NB4 (cell line): ENCODE measurements at regions not wholly inside any gene's neighbourhood (a gene's known extent, or its start where the extent isn't known, plus 50 kb on each side); places are given as distances from the start of the nearest gene placed in this dataset.

Source experiments
- POLR2A ChIP-seq: IDR thresholded peaks from 2 replicates; pipeline ENCODE4 v1.6.1; 2011; ENCODE audit warnings: mild to moderate bottlenecking; ENCODE audit not compliant: insufficient read length; ENCODE audit errors: extremely low read depth
- TF ChIP-seq, protein P1 (sequence below): IDR thresholded peaks from one replicate; pipeline ENCODE4 v1.5.1; 2012; ENCODE audit warnings: low read depth, low read length
- TF ChIP-seq, protein P2 (sequence below): IDR thresholded peaks from 2 replicates; pipeline ENCODE4 v1.6.1; 2011; ENCODE audit warnings: low read depth, low read length

DNA sequence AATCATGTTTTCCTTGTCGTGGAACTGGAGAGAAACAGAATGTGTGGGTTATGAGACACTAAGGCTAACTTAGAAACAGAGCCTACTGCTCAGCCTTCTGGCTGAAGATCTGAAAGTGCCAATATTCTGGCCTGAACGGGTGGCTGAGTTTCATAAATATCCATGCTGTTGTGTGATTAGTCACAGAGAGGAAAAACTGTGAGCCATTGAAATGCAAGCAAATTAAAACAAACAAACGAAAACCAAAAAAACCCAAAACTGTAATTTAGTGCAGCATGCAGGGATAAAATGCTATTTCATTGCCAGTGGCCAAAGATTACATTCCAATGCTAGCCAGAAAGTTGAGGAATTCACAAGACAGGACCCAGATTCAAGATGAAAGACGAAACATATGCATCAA is 315.1 kb downstream of the UBE3D start:
- TF ChIP-seq, protein P1, sequence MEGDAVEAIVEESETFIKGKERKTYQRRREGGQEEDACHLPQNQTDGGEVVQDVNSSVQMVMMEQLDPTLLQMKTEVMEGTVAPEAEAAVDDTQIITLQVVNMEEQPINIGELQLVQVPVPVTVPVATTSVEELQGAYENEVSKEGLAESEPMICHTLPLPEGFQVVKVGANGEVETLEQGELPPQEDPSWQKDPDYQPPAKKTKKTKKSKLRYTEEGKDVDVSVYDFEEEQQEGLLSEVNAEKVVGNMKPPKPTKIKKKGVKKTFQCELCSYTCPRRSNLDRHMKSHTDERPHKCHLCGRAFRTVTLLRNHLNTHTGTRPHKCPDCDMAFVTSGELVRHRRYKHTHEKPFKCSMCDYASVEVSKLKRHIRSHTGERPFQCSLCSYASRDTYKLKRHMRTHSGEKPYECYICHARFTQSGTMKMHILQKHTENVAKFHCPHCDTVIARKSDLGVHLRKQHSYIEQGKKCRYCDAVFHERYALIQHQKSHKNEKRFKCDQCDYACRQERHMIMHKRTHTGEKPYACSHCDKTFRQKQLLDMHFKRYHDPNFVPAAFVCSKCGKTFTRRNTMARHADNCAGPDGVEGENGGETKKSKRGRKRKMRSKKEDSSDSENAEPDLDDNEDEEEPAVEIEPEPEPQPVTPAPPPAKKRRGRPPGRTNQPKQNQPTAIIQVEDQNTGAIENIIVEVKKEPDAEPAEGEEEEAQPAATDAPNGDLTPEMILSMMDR: no peak
- TF ChIP-seq POLR2A: no peak
- TF ChIP-seq, protein P2, sequence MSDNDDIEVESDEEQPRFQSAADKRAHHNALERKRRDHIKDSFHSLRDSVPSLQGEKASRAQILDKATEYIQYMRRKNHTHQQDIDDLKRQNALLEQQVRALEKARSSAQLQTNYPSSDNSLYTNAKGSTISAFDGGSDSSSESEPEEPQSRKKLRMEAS: no peak
